ENCODE measurements at regions not wholly inside any gene's neighbourhood (a gene's known extent, or its start where the extent isn't known, plus 50 kb on each side); places are given as distances from the start of the nearest gene placed in this dataset.

DNA sequence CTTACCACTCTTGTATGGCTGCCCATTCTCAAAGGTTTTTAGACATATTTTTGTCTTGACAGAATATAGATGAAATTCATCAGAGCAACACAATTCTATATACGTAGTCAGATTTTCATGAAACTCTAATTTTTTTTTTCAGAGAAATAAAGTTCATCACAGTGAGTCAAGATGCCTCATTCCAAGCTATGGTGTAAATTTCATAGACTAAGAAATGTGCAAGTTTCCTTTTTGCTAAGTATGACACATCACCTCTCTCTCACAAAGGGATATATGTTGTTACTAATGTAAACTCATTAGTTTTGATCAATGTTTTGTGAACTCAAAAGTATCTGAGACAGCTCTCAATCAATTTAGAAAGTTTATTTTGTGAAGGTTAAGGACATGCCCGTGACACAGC, 60.4 kb upstream of the ATXN3L start:
- TF ChIP-seq, protein P1, sequence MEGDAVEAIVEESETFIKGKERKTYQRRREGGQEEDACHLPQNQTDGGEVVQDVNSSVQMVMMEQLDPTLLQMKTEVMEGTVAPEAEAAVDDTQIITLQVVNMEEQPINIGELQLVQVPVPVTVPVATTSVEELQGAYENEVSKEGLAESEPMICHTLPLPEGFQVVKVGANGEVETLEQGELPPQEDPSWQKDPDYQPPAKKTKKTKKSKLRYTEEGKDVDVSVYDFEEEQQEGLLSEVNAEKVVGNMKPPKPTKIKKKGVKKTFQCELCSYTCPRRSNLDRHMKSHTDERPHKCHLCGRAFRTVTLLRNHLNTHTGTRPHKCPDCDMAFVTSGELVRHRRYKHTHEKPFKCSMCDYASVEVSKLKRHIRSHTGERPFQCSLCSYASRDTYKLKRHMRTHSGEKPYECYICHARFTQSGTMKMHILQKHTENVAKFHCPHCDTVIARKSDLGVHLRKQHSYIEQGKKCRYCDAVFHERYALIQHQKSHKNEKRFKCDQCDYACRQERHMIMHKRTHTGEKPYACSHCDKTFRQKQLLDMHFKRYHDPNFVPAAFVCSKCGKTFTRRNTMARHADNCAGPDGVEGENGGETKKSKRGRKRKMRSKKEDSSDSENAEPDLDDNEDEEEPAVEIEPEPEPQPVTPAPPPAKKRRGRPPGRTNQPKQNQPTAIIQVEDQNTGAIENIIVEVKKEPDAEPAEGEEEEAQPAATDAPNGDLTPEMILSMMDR (conservative IDR thresholded peaks at IDR 0.05 in 1 of 2, IDR thresholded peaks at IDR 0.05 in 1 of 2; ENCODE audit: low read depth in 1 of 2, low read length in 2 of 2) = no peak
- no peak for TF ChIP-seq EZH2 (IDR thresholded peaks at IDR 0.05; ENCODE audit: low read length, missing control alignments)
